HUES64 (cell line): ENCODE measurements at regions not wholly inside any gene's neighbourhood (a gene's known extent, or its start where the extent isn't known, plus 50 kb on each side); places are given as distances from the start of the nearest gene placed in this dataset.

Experiments
- H3K27ac ChIP-seq: 2 replicates; pipeline ENCODE4 v1.7.0; 2013; ENCODE audit warnings: low read depth, low read length, inconsistent platforms
- H3K27me3 ChIP-seq: 2 replicates; pipeline ENCODE4 v1.6.1; 2013; ENCODE audit warnings: mild to moderate bottlenecking, low read length; ENCODE audit not compliant: insufficient read depth
- H3K36me3 ChIP-seq: 2 replicates; pipeline ENCODE4 v1.6.1; 2013; ENCODE audit warnings: mild to moderate bottlenecking, low read length; ENCODE audit not compliant: insufficient read depth
- H3K4me1 ChIP-seq: 2 replicates; pipeline ENCODE4 v1.6.1; 2013; ENCODE audit warnings: mild to moderate bottlenecking, low read length, moderate library complexity; ENCODE audit not compliant: insufficient read depth
- H3K4me3 ChIP-seq: 2 replicates; pipeline ENCODE4 v1.5.1; 2013; ENCODE audit warnings: mild to moderate bottlenecking, low read length, moderate library complexity
- H3K9ac ChIP-seq: 2 replicates; pipeline ENCODE4 v1.6.1; 2013; ENCODE audit warnings: mild to moderate bottlenecking, low read depth, low read length
- H3K9me3 ChIP-seq: 2 replicates; pipeline ENCODE4 v1.6.1; 2013; ENCODE audit warnings: low read depth, low read length; ENCODE audit not compliant: insufficient read depth
- WGBS: fragments of 150-250, 120-280 bp; methylation state at CpG from one replicate; pipeline ENCODE4 v1.1.7; 2013; ENCODE audit warnings: missing lambda C conversion rate; 5-methylcytosine and 5-hydroxymethylcytosine counted together

DNA sequence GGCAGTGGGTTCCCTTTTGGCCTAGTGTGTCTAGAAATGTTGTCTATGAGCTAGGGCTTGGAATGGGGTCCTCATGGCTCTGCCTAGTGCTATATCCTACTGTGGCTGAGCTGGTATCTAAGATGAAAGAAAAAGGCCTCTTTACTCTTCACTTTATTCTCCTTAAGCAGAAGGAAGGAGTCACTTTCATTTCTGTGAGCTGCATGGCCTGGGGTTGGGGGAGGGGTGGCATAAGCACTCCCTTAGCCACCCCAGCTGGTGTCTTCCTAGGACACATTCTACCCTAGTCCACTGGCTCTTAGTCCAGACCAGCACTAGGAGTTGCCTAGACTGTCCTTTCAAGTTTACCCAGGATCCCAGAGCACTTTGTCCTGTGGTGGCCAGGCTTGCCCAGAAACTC is 1148.9 kb upstream of the CNTN5 start:
- Histone ChIP-seq H3K36me3 (no peaks in the 10 kb centered on the region), H3K9me3 (peaks cover 4% of the 10 kb centered on the region; the same call in 1 of the 2 replicates), H3K27me3 (no peaks in the 10 kb centered on the region), H3K4me1 (no peaks in the 10 kb centered on the region), H3K4me3 (no peak overlapping the region), H3K9ac (no peak overlapping the region), H3K27ac (no peak overlapping the region)

DNA sequence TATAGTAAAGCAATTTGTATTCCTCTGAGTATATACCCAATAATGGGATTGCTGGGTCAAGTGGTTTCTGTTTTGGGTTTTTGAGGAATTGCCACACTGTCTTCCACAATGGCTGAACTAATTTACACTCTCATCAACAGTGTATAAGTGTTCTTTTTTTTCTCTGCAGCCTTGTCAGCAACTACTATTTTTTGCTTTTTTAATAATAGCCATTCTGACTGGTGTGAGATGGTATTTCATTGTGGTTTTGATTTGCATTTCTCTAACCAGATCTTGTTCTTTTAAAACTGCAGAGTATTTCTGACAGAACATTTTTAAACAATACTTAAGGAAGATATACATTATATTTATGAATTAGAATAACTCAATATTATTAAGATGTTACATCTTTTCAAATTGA is 1140.5 kb upstream of the CNTN5 start:
- Histone ChIP-seq H3K9ac (no peak overlapping the region), H3K27me3 (no peaks in the 10 kb centered on the region), H3K4me3 (no peak overlapping the region), H3K4me1 (no peaks in the 10 kb centered on the region), H3K9me3 (no peaks in the 10 kb centered on the region), H3K27ac (no peak overlapping the region), H3K36me3 (no peaks in the 10 kb centered on the region)

DNA sequence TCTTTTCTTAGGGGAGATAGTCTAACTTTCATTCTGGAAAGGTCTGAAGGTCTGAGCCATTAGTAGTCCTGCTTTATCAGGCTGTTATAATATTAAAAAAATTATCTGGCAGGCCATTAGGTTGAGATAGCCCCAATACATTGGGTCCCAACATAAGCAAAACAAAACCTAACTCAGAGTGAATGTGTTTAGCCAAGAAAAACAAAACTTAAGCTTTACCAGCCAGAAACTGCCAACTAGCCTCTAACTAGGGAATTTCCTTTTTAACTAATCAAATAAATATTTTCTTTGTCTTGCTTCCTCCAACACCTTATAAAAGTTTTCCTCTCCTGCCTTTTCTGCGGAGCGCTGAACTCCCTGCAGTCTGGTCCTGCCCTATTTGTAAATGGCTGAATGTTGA is 1137.7 kb upstream of the CNTN5 start:
- no peaks in the 10 kb centered on the region for H3K4me1 ChIP-seq
- no peaks in the 10 kb centered on the region for H3K36me3 ChIP-seq
- no peak overlapping the region for H3K27ac ChIP-seq
- WGBS: 100% methylated on average over 2 of the region's 2 CpGs
- H3K27me3 ChIP-seq: no peaks in the 10 kb centered on the region
- H3K9ac ChIP-seq: no peak overlapping the region
- H3K9me3 ChIP-seq: no peaks in the 10 kb centered on the region
- H3K4me3 ChIP-seq: no peak overlapping the region

DNA sequence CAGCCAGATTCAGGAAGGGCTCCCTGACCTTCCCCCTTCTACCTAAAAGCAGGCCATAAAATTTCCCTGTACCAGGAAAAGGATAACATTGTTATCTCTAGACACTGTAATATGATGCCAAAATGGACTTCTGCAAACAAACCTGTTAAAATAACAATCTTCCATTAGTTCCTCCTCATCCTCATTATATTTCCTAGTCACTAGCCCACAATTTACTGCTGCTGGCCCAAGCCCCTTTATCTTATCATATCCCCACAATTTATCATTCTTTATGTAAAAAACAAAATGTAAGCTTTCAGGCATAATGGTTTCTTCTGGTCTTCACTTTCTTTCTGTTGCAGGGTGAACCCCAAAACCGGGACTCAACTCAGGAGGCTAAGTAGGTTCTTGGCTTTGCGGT is 1132.1 kb upstream of the CNTN5 start:
- Histone ChIP-seq H3K4me1 (no peaks in the 10 kb centered on the region), H3K27me3 (no peaks in the 10 kb centered on the region), H3K9ac (no peak overlapping the region), H3K4me3 (no peak overlapping the region), H3K36me3 (no peaks in the 10 kb centered on the region), H3K27ac (no peak overlapping the region), H3K9me3 (no peaks in the 10 kb centered on the region)
- 93% methylated on average over 2 of the region's 2 CpGs for whole genome bisulfite sequencing

DNA sequence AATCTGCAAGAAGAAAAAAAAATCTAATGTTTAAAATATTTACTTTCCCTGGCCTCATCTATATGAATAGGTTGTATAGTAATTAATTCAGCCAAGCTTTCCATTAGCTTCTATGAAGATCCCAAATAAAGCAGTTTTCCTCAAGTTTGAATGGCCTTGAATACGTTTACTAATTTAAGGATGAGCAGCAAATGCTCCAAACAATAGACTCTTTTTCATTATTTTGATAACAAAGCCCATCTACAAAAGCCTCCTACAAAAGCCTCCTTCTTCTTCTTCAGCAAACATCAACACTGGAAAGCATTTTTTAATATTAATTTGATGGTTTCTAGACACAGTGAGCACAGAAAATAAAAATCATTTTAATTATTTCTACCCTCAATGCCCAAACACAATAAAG is 1130.3 kb upstream of the CNTN5 start:
- 88% methylated on average over 1 of the region's 1 CpG for WGBS
- H3K4me1 ChIP-seq: no peaks in the 10 kb centered on the region
- H3K27me3 ChIP-seq: no peaks in the 10 kb centered on the region
- no peak overlapping the region for H3K9ac ChIP-seq
- H3K36me3 ChIP-seq: no peaks in the 10 kb centered on the region
- no peak overlapping the region for H3K4me3 ChIP-seq
- no peak overlapping the region for H3K27ac ChIP-seq
- H3K9me3 ChIP-seq: no peaks in the 10 kb centered on the region

DNA sequence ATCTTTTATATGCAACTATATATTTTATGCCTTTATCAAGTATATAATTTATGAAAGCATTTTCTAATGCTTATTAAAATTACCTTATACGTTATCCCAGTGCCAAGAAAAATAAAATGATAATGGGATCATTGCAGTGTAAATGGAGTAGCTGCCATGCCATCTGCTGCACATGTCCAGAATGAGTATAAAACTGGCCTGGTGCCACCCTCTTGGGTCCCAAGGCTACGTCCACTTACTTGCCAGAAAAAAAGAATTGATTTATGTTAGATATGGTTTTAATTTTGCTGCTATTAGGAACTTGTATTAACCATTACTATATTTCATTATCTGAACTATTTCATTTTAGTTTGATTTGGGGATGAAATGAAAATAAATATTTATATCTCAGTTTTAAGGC is 1127.1 kb upstream of the CNTN5 start:
- H3K4me3 ChIP-seq: no peak overlapping the region
- no peak overlapping the region for H3K27ac ChIP-seq
- WGBS: 97% methylated on average over 2 of the region's 2 CpGs
- no peaks in the 10 kb centered on the region for H3K9me3 ChIP-seq
- H3K9ac ChIP-seq: no peak overlapping the region
- no peaks in the 10 kb centered on the region for H3K27me3 ChIP-seq
- H3K36me3 ChIP-seq: no peaks in the 10 kb centered on the region
- no peaks in the 10 kb centered on the region for H3K4me1 ChIP-seq

DNA sequence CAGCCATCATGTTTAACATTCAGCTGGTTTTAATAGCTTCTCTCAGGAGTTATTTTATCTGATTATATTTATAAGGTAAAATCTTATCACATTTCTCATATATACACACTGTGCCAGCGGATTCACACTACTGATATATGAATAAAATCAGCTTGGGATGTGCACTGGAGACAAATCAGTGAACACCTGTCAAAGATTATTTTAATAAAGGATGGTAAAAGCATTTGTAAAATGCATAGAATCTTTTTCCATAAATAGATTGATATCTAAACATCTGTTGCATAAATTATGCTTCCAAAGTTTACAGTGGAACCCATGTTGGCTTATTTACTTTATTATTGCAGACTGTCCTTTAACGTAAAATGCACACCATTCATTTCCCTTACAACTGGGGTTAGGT is 1125.8 kb upstream of the CNTN5 start:
- H3K27me3 ChIP-seq: no peaks in the 10 kb centered on the region
- no peaks in the 10 kb centered on the region for H3K9me3 ChIP-seq
- no CpG with 5 or more reads among the region's 2 CpGs for WGBS
- H3K4me3 ChIP-seq: no peak overlapping the region
- H3K9ac ChIP-seq: no peak overlapping the region
- no peaks in the 10 kb centered on the region for H3K4me1 ChIP-seq
- H3K27ac ChIP-seq: no peak overlapping the region
- no peaks in the 10 kb centered on the region for H3K36me3 ChIP-seq

DNA sequence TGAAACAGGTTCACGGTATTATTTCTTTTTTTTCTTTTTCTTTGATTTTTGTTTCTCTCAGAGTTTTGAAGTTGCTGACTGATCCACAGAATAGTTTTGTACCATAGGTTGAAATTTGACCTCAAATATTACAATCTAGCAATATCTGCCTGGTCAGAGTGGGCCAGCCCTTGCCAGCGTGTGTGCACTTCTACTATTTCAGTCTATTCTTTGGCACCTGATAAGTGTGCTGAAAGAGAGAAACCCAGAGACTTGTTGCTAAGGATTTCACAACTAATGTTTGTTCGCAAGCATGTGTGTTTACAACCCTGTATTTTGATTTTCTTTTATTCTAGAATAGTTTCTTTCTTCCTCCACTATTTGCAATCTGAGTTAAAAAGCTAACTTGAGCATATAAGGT is 1125.2 kb upstream of the CNTN5 start:
- Histone ChIP-seq H3K27ac (no peak overlapping the region), H3K4me3 (no peak overlapping the region), H3K27me3 (no peaks in the 10 kb centered on the region), H3K4me1 (no peaks in the 10 kb centered on the region), H3K36me3 (no peaks in the 10 kb centered on the region), H3K9me3 (no peaks in the 10 kb centered on the region), H3K9ac (no peak overlapping the region)
- WGBS: 91% methylated on average over 3 of the region's 3 CpGs

DNA sequence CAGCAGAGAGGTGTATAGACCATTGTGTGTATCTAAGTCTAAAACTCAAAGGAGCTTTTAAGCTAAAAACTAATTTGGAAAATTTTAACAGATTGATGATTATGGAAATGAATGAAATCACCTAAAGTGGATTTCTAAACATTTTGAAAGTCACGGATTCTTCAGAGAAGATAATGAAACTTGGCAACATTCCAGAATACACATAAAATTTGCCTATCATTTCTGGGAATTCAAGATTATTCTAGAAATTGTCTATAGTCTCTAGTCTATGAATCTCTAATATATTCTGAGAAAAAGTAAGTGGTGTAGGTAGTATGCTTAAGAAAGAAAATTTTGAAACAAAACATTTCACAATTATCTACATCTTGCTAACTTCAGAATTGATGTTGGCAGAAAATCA is 1117.9 kb upstream of the CNTN5 start:
- Histone ChIP-seq H3K4me3 (no peak overlapping the region), H3K4me1 (no peaks in the 10 kb centered on the region), H3K27me3 (no peaks in the 10 kb centered on the region), H3K9ac (no peak overlapping the region), H3K27ac (no peak overlapping the region), H3K36me3 (no peaks in the 10 kb centered on the region), H3K9me3 (no peaks in the 10 kb centered on the region)
- WGBS: no CpG with 5 or more reads among the region's 1 CpG

DNA sequence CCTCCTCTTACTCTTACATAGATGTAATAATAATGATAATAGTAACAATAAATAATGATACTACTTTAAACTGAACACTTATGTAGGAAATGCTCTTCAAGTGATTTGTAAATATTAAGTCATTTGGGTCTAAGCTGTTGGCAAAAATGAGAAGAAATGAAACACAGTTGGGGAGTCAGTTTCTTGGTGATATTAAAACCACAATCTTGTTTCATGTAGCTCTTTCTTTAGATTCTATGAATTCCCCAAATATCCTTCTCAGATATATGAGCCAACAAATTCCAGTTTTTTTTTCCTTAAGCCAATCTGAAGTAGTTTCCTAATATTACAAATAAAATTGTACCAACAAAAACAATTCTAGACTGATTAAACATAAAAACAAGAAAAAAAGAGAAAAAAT is 1115.6 kb upstream of the CNTN5 start:
- Histone ChIP-seq H3K9ac (no peak overlapping the region), H3K4me1 (no peaks in the 10 kb centered on the region), H3K36me3 (no peaks in the 10 kb centered on the region), H3K9me3 (no peaks in the 10 kb centered on the region), H3K27me3 (no peaks in the 10 kb centered on the region), H3K4me3 (no peak overlapping the region), H3K27ac (no peak overlapping the region)

DNA sequence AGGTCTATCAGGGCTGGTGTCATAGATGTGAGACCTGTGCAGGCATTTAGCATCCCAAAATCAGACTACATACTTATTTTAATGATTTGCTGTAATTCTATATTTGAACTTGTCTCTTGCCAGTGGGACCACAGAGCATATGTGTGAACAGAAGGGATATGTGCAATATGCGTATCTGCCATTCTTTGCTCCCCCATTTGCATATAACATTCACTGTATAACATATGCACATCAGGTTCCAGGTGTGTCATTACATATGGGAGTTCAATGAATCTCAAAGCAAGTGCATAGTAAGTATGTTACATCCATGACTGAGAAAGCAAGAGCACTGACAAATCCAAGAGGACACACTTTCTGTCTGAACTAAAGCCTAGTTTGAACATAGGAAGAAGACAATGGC is 1115.1 kb upstream of the CNTN5 start:
- Histone ChIP-seq H3K4me3 (no peak overlapping the region), H3K27me3 (no peaks in the 10 kb centered on the region), H3K4me1 (no peaks in the 10 kb centered on the region), H3K9ac (no peak overlapping the region), H3K9me3 (no peaks in the 10 kb centered on the region), H3K27ac (no peak overlapping the region), H3K36me3 (no peaks in the 10 kb centered on the region)
- no CpG with 5 or more reads among the region's 1 CpG for WGBS

DNA sequence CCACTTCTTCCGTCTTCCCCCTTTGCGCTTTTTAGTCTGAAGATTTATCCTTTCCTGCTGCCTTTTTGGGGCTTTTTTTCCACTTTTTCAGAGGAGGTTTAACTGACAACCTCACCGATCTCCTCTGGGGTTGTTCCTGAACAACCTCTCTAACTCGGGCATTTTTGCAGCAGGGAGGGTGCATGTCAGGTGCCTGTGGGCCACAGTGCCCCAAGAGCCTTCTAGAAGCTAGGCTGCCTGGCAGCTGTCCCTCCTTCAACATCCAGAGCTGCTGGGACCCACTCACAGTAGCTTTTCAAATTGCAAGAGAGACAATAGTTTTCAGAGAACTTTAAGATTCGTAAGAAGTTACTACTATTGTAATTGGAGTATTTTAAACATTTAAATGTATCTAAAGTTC is 1112.4 kb upstream of the CNTN5 start:
- Histone ChIP-seq H3K4me3 (no peak overlapping the region), H3K27me3 (no peaks in the 10 kb centered on the region), H3K36me3 (no peaks in the 10 kb centered on the region), H3K9me3 (no peaks in the 10 kb centered on the region), H3K9ac (no peak overlapping the region), H3K4me1 (no peaks in the 10 kb centered on the region), H3K27ac (no peak overlapping the region)
- WGBS: 92% methylated on average over 4 of the region's 5 CpGs
